ENCODE measurements at regions not wholly inside any gene's neighbourhood (a gene's known extent, or its start where the extent isn't known, plus 50 kb on each side); places are given as distances from the start of the nearest gene placed in this dataset.
"Not testable (repeated sequence)": the region's sequence is repeated elsewhere in the genome, so short reads cannot be mapped to it uniquely, and the experiment has no call there.

DNA sequence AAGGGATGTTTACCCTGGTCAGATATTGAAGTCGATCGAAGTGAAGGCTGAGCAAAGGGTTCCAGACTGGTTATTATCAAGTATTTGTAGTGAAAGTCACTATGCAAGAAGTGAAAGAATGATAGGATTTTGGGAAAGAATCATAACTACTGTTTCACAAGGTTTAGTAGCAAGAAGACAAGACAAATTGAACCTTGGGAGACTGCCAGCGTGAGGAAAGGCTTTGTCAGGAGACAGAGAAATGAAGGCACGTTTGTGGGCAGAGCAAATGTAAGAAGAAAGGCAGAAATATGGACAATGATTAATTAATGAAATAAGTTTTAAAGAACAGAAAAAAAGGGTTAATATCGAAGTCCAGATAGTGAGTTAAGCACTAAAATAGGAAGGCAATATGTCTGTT is 456.8 kb downstream of the TRIML1 start:
- DNase-seq = no peak

DNA sequence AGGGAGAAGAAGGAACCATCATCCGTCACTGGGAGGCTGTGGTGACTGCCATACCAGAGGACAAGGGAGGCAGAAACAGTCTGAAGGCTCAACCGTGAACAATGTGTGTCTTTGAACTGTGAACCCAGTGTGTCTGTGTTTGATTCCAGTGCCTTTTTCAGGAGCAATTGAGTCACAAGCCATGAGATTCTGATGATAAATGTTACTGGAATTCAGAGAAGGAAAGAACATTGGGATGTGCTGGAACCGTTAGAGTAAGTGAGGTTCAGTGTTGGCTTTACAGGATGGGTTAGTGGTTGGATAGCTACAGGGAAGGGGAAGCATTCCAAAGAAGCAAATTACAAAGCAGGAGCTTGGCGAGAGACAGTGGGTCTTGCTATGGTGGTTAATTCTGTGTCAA is 464.4 kb downstream of the TRIML1 start:
- DNase-seq = no peak

DNA sequence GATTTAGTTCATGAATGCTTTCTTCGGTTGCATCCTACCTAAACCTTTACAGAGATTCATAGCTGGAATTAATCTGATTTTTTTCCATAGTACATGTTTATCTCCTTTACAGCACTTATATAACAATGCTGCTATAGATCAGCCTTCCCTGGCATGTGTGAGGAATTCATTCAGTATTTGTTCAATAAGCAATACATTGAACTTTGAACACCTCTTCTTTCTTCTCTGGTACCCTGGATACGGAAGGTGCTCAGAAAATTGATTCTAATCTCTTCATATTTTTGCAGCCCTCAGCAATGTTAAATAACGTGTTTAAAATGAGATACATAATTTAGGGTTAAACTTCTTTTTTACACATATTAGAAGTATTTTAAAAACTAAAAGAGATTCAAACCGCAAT is 467.4 kb downstream of the TRIML1 start:
- DNase-seq = no peak

DNA sequence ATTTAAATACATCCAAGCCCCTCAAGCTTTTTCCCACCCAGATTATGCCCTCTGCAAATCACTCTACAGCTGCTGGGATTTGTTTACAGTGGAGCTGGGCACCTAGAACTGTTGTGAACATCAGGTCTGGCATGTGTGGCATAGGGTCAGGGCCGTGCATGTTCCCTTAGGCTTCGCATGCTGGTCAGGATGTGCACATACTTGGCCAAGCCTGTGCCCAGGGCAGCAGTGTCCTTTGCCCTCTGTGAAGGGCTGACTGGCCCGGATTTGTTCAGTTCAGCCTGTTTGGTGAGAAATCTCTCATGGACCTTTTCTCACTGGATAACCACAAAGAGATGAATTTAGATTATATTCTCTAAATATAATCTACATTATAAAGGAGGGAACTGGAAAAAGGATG is 471.9 kb downstream of the TRIML1 start:
- DNase-seq = no peak

DNA sequence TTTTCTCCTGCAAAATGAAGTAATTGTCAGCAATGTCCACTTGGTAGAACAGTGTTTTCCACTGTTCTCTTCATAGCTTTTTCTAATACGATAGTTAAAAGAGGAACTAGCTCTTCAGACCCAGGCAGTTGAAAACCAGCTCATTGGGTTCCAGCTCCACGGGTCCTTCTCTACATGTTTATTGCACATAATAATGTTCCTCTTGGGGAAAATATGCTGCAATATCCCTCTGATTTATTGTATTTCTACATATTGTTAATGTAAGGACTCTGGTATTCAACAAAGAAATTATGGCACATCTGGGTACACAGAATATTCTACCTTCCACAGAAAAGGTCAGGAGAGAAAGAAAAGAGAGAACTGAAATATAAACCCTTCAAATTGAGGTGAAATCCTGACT is 473.4 kb downstream of the TRIML1 start:
- no peak for DNase-seq

DNA sequence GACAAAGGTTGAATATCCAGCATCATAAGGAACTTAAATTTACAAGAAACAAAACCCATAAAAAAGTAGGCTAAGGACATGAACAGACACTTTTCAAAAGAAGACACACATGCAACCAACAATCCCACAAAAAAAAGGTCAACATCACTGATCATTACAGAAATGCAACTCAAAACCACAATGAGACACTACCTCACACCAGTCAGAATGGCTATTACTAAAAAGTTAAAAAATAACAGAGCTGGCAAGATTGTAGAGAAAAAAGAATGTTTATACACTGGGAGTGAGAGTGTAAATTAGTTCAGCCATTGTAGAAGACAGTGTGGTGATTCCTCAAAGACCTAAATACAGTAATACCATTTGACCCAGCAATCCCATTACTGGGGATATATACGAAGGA is 474.7 kb downstream of the TRIML1 start:
- no peak for DNase-seq

DNA sequence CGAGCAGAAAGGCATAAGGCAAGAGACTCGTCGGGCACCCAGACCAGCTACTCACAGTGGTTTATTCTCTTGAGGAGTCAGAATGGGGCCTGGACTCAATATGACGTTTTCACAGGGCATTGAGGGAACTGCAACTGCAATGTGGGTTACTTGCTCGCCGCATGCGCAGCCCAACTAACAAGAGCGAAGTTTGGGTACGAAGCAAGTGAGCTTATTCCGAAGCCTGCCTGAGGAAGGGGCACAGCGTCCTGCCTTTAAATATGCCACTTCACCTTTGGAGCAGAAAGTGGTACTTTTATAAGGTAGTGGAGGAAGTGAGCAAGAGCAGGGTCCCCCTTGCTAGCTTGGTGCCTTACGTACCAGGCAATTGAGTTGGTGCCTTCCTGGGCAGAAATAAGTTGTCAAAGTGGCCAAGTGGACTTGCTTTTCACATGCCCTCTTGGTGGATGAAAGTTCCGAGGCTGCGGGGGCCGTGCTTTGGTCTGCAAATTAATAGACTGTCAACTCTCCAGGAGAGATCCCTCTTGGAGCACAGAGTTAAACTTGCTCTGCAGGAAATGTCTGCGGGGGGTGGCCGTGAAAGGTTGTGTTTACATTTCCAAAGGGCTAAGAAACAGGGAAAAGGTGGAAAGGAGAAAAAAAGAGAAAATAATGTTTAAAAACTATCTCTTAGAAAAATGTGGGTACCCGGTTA is 480.4 kb downstream of the TRIML1 start:
- DNase-seq = no peak

DNA sequence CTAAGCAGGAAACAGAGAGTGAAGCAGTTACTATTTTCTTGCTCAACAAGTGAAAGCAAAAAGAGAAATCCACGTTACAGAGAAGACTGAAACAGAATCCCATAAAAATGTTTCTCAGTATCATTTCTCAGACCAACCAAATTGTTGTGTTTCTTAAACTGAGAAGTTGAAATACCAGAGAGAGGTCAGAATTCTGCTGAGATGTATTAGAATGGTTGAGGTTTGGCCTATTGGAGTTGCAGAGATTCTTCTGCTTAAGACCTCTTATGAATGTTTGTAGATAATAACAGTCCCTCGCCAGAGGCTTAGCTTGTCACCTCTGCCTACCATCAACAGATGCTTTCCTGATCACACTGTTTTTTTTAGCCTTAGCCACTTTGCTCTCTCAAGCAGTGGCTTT is 481.4 kb downstream of the TRIML1 start:
- no peak for DNase-seq

DNA sequence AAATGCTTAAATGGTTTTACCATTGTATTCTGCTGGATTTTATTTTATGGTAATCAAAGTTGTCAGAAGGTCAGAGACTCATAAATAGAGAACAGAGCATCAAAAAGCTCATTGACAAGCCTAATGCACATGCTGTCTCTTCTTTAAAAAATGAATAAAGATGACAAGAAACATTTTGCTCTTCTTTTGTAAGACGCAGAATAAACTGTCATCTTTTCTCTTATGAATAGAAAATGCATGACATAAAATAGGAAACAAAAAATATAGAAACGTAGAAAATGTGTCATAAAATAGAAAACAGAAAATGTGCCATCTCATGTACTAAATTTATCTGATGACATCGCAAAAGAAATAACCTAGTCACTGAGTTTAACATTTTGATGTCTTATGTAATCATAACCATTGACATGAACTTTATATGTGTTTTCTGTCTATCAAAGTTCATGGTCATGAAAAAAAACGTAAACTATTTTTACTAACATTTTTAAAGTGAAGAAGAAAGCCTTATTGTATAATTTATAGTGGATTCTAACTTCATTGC is 484.1 kb downstream of the TRIML1 start:
- DNase-seq = no peak

DNA sequence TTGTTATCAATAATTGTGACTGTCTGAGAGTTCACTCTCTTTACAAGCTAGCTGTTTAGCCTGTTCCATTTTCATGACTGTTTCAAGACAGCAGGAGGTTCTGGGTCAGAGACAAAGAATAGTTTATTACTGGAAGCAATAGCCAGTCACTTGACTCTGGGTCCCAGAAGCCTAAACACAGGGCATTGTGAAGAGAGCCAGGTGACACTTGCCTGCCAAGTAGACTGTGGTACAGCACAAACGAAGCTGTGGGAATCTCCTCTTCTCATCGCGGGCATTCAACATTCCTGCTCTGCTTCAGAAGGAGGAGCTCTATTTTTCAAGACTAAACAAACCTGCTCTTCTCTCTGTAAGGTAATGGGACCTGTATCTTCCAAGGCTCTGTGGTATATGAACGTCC is 485.1 kb downstream of the TRIML1 start:
- DNase-seq = no peak

DNA sequence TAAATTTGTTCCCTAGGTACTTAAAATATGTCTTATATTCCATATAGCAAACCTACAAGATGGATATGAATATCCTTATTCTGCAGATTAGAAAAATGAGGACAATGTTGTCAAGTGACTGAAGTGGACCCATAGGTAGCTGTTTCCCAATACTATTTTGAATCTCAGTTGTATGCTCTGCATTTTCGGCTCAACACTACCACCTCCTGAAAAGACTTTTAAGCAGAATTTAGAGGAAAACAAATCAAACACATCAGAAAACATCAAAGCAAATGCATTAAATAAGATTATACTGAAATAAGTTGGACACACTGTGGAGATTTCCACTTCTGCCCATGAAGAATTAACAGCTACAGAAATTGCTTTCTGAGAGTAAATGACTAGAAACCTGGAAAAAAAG is 488.7 kb downstream of the TRIML1 start:
- DNase-seq = no peak

DNA sequence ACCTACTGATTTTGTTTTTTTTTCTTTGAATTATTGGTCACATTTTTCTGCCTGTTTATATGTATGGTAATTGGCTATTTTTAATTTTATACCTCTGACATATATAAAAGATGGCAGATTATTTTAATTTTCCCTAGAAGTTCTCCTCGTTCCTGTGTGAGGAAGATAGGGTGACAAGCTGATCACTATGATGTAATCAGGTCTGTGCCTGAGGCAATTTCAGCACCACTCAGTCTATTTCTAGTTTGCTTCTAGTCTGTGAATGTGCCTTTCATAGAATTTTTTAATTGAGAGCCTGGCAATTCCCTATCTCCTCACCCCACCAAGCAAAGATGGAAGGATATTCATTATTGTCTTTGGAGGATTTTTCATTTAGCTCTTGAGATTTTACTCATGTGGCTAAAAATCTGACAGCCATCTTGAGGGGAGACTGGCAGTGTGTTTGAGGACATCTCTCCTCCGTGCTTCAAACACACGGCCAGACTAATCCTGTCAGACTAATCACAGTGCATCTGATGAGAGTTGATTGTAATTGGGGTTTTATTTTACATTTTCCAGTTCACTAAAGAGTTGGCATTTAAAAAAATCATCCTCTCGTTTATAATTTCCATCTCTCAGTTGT is 500.3 kb downstream of the TRIML1 start:
- DNase-seq = no peak

DNA sequence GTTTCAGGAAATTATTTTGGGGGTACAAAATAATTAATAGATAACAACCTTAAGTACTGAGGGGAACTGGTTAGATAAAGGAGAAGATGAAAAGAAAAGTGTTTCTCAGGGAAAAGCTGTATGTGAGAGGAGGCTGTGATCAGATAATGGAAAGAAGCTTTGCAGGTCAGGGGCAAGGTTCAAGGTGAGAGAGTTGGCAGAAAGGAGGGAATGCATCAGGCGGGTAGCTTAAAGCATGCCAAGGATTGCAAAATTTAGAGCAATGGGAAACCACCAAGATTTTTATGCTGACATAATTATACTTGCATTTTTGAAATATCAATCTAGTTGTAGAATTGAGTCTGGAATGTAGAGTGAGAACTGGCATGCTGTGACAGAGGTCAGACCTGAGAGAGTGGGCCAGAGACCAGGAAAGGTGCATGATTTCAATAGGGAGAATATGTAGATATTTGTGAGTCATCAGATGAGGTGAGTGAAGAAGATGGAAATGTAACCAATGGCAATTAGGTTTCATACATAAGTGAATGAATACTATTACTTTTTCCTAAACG is 508.7 kb downstream of the TRIML1 start:
- DNase-seq = no peak

DNA sequence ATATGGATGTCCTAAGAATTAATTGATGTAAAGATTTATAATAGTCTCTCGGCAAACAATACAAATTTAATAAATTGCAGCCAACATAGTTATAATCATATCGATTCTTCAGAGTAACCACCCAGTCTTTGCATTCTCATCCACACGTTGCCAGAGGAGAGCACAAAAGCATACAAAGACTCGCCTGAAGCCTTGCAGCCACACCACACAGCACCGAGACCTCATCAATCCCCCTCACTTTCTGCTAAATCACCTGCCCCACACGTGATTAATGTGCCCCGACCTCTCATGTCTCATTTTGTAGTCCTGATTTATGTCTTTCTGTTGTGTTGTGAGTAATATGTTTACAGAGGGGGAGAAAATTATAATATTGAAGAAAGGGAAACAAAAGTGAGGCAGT is 510.4 kb downstream of the TRIML1 start:
- no peak for DNase-seq

DNA sequence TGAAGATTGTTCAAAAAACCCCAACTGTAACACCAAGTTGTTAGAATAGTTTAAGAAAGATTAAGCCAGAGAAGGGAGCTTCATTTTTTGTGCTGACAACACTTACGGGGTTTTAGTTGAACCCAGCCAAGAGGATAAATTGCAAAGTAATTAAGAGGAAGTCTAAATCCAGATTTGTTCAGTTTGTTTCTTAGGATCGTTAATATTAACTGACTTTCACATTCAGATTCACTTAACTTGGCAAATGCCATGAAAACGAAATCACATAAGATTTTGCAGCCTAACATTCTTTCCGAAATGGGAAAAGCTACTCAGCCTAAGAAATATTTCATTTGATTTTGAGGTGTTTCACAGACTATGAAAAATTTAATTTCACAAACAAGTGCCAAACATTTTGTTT is 511.3 kb downstream of the TRIML1 start:
- DNase-seq = no peak

DNA sequence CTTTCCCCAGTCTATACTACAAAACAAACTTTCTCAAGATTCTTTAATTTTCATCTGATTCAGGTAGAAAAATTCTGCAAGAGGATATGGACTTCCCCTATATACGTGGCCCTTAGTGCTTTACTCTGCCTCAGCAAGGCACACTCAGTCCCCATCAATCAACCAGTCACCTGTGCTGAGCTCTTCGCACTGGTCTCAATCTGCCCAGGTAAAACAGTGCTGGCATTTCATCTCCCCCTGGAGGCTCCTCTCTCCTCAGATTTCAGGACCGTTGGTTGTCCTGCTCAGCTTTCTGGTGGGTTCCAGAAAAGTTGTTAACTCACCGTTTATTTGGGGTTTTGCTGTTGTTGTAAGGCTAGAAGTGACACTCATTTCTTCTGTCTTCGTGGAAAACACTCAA is 518.1 kb downstream of the TRIML1 start:
- no peak for DNase-seq

DNA sequence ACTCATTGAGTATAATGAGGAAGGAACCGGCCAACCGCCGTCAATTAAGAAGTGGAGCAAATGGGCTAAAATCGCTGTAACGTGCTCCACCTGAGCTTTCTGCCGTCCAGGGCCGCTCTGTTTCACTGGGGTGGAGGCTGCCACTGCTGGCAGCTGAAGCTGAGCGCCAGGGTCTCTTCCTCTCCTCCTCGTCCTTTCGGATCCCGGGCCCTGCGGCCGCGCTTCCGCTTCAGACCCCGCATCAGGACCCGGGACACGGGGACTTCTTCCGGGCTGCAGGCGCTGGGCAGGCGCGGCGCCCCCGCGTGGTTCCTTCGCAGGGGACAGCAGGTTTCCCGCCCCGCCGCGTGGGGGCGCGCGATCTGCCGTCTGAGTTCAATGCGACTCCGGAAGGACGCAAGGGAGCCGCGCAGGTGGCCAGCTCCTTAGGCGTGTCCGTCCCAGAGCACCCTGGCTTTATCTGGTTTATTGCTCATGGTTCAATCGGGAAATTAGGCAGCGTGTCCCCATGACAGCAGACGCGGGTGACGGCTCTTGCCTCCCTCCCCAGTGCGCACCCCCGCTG is 519.8 kb downstream of the TRIML1 start:
- DNase-seq = no peak

DNA sequence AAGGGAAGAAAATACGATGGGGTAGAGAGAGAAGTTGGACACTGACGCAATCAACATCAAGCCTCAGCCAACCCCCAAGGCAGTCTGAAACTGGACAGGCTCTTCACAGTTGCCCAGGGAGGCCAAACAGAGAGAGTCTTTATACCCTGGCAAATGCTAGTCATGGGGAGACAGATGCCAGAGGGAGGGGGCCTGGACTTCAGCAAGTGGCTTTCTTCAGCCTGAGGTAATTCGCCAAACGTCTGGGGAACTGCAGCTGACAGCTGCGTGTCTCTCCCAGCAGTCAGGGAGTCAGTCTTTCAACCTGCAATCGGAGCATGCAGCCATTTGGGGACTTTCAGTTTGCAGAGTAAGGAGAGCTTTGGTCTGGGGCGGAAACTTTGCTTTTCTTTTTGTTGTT is 521.6 kb downstream of the TRIML1 start:
- DNase-seq = no peak

DNA sequence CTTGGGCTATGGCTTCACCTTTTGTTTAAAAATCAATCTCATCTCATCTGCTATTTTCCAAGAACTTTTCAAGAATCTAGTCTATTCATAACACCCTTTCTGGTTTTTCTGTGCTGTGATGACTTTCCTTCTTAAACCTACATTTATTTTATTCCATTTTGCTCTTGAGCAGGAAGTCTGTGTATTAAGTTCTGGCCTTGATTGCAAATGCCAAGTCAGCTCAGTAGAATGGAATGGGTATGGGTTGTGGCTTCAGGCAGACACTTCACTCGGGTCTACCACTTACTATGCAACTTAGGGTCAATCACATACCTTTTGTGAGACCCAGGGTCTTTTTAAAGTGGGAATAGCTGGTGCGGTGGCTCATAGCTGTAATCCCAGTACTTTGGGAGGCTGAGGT is 522.3 kb downstream of the TRIML1 start:
- no peak for DNase-seq

DNA sequence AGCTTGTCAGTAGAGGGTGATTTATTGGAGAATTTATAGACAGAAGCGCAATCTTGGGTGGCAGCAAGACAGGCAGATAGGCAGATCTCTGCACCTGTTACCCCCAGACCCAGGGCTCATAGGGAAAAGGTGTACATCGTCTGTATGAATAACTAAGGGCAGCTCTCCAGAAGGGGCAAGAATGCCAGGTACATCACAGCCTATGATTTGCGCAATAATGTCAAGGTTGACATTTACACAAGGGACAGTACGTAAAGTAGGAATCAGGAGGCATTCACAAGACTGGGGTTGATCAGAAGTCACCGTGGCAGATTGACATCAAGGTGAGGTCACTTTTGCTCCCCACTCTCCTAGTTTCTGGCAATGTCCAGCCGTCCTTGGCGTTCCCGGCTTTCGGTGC is 524.1 kb downstream of the TRIML1 start:
- no peak for DNase-seq

DNA sequence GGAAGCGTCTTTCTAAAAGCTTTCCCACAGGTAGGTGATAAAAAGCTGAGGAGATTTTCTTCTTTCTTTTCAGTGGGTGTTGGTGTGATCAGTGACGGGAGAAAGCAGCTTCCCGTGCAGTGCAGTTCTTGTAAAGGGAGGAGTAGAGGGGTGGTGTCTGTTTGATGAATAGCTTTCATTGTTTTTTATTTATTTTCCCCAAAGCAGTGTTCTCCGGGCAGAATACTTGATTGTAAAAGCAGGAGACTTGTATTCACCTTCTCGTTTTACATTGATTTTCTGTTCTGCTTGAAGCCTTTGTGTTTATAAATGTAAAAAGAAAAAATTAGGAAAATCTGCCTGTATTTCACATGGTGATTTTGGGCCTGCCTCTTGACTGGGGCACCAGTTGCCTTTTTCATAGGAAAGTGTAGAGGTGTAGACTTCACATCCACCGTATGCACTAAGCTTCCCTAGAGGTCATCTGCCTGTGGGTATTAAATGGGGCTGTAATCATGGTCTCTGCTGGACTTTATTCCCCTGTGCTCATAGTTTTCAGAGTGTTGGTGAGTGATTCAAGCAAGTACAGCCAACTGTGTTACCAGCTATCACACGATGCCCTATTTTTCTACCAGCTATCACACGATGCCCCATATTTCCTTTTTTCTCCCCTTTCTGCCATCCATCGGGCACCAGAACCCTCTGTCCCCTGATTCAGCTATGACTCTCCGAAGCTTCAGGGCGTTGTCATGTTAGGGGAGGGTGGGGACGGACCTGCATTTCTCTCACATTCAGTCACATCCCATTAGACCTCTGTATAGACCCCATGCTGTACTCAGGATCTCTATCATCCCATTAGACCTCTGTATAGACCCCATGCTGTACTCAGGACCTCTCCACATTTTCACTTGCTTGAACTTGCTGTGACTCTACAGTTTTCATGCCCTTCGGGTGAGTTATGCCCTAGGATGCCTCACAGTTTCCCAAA is 526.5 kb downstream of the TRIML1 start:
- DNase-seq = no peak

DNA sequence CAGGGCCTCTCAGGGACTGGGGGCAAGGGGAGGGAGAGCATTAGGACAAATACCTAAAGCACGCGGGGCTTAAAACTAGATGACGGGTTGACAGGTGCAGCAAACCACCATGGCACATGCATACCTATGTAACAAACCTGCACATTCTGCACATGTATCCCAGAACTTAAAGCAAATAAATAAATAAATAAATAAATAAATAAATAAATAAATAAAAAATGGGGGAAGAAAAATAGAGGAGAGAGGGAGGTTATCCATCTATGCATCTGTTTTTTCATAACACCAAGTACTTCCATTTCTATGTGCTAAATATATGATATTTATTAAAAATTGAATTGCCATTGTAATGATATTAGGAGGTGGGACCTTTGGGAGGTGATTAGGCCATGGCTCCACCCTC is 539.5 kb downstream of the TRIML1 start:
- DNase-seq = not testable (repeated sequence)
